ENCODE measurements at regions not wholly inside any gene's neighbourhood (a gene's known extent, or its start where the extent isn't known, plus 50 kb on each side); places are given as distances from the start of the nearest gene placed in this dataset.
"Not testable (repeated sequence)": the region's sequence is repeated elsewhere in the genome, so short reads cannot be mapped to it uniquely, and the experiment has no call there.

DNA sequence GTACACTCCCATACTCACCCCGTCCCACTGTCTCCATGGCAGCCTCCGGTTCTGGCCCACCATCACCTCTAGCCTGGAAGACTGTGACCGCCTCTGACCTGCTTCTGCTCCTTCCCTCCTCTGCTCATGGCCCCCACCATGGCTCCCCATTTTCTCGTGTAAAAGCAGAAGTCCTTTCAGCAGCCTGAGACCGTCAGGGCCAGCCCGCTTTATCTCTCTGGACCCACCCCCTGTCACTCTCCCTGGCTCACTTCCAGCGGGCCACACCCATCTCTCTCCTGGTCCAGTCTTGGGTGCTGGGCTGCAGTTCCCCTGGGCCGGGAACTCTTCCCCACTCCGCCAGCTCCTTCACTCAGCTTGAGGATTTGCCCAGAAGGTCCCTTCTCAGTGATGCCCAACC lies 96.0 kb upstream of the RUFY1 start:
- no peak for DNase-seq

GRCh38 chr5:179453616-179454015 lies 96.7 kb upstream of the RUFY1 start:
- DNase-seq, result no peak

DNA sequence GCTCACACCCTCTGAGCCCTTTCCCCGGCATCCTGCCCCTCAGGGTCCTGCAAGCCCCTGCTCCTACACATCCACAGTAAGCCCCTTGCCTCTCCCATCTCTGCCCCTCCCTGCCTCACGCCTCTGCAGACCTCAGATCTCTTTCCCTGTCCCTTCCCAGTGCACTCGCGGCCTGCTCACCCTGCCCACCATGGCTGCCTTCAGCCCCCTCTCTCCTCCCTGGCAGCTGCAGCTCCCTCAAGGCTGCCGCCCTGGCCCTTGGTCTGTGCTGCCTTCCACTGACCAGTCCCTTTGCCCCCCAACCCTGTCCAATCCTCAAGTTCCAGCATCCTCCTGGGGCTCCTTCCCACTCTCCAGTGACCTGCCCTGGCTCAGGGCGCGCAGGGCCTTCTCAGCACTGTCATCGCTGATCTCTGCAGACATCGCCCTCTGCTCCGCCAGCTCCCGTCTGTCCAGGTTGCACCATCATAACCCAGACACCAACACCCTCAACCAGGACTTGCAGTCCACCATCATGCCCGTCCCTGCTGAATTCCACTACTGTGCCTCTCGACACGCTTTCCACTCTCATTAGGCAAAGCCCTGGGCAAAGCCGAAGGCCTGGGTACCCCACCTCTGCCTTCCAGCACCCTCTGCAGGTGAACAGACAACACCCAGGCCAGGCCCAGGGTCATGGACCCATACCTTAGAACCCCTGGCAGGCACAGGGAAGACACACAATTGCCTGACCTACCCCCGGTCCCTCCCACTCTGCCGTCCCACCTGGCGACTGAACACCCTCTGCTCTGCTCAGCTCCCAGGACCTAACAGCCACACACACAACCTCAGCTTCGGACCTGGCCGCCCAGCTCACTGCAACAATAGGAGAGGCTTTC lies 97.8 kb upstream of the RUFY1 start:
- no peak for DNase-seq

DNA sequence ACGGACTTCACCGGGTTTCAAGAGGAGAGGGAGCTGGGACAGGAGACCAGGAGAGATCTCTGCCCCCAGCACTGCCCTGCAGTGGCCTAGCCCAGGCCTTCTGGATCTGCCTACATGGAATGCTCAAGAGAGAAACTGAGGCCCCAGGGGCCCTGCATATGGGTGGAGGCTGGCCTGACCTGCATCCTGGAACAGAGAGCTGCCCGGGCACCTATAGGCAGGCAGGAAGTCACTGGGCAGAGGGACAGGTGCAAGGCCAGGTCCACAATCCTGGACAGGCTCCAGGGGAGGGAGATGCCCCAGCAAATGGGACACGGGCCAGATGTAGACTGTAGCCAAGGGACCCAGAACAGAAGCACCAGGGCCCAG lies 98.5 kb upstream of the RUFY1 start:
- DNase-seq, result no peak

- no peak for DNase-seq
Measured at GRCh38 chr5:179451114-179451827, 99.1 kb upstream of the RUFY1 start.

DNA sequence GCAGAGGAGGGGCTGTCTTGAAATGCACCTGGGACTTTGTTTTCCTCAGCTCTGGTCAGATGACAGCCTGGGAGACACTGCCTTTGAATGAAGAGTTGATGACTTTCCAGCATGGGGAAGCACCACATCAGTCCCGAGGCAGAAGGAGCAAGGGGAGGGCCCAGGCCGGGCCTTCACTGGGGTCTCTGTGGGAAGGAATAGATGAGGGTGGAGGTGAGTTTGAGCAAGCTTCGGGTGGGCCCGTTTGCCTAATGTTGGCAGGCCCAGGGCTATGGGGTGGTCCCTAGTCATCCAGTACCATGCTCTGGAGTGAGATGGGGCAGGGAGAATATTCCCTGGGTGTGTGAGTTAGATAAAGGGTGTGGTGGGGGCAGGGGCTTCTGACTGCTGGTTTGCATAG lies 100.4 kb upstream of the RUFY1 start:
- DNase-seq, result not testable (repeated sequence)

GRCh38 chr5:179448282-179448681 lies 102.1 kb upstream of the RUFY1 start:
- not testable (repeated sequence) for DNase-seq

GRCh38 chr5:179442289-179442688 lies 97.0 kb upstream of the ADAMTS2 start:
- not testable (repeated sequence) for DNase-seq

DNA sequence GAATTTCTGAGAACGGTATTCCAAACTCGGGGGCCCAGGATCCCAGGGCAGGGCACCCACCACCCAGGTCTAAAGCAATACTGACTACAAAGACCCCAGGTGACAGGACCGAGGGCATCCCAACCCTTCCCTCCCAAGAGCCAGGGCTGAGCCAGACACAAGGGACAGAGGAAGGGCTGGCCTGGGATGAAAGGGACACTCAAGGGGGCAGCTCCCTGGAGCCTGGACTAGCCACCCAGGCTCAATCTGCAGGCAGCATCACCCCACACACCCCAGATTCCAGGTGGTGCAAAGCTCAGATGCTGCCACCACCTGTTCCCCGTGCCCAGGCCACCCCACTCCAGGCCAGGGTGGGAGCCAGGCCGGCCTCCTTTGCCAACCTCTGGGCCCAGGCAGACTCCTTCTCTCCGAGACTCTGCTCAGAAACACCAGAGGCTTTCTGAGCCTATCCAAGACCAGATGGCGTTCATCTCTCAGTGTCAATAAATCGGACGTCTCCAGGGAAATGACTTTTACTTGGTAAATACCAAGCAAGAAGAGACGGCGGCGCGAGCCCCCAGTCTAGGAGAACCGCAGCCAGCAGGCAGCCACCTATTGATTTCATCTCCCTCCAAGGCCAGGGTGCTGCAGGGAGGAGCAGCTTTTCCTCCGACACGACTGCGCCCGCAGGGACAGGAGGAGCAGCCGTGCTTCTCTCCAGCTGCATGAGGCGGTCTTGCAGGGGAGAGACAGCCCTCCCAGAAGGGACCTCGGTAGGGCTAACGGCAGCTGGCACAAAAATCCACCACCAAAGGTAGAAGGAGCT lies 94.1 kb upstream of the ADAMTS2 start:
- no peak for DNase-seq

- DNase-seq, result no peak
Measured at GRCh38 chr5:179438461-179438860, 93.2 kb upstream of the ADAMTS2 start.

DNA sequence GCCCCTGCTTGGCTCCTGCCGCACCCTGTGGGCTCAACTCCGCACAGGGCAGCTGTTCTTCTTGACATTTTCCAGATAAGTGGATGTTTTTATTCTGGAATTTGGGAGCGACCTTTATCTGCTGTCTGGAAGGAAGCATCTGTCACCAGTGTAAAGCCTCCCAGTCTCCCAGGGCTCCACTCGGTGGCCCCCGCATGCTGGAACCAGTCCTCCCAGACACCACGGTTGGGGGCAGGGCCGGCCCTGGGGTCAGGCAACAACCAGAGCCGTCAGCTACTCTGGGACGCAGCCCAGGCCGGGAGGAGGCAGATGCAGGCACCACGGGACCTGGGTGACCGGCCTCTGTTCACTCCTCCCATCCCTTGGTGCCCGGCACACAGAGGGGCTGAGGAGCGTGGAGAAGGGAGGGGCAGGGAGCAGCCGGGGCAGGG lies 92.8 kb upstream of the ADAMTS2 start:
- DNase-seq, result no peak

GRCh38 chr5:179437341-179438001 lies 92.2 kb upstream of the ADAMTS2 start:
- no peak for DNase-seq

DNA sequence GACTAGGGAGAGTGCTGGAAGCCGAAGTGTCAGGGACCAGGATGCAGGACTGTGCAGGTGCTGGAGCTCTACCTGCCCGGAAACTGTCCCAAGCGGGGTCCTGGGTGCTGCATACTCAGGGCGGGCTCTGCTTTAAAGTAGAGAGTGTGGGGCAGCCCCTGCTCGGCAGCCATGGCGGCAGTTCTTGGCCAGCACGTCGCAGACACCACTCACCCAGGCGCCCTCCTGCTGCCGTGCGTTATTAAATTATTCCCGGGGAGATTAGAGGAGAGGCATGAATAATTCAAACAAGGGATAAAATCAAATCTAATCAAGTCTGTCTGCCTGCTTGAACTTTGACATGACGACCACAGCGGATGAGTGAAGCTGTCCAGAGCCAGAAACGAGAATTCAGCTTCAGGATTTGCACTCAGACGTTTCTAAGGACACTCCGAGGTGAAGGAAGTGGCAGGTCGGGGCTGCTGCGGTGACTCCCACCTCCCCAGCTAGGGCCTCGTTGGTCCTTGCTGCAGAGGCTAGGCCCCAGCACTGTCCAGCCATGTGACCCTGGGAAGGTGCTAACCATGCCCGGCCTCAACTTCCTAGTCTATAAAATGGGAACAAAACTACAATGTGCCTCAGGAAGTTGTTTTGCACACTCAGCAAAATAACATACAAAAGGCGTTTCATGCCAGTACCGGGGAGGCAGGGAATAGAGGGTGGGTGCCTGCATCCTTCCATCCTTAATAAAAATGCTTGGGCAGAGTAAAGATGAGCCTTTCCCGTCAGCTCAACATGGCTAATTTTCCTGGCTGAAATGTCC lies 91.3 kb upstream of the ADAMTS2 start:
- no peak for DNase-seq

GRCh38 chr5:179435731-179436315 lies 90.6 kb upstream of the ADAMTS2 start:
- DNase-seq, result no peak

DNA sequence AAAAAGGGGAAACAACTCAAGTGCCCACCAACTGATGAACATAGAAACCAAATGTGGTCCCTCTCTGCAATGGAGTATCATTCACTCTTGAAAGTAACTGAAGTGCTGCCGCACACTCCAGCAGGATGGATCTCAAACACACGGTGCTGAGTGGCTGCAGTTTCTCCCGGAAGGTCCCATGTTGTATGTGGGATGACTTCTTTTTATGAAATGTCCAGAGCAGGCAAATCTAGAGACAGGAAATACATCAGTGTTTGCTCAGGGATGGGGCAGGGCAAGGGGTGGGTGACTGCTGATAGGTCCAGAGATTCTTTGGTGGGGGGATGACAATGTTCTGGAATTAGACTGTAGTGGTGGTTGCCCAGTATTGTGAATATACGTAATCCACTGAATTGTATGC lies 89.9 kb upstream of the ADAMTS2 start:
- no peak for DNase-seq

- no peak for DNase-seq
Measured at GRCh38 chr5:179432547-179432946, 87.3 kb upstream of the ADAMTS2 start.

- no peak for DNase-seq
Measured at GRCh38 chr5:179431221-179431824, 86.1 kb upstream of the ADAMTS2 start.

GRCh38 chr5:179430193-179431175 lies 85.2 kb upstream of the ADAMTS2 start:
- no peak for DNase-seq

- no peak for DNase-seq
Measured at GRCh38 chr5:179427676-179428056, 82.4 kb upstream of the ADAMTS2 start.

Measured in NCI-H1105 treated with DMSO at 0.1 percent for 48 hours (cell line).